ENCODE measurements at regions not wholly inside any gene's neighbourhood (a gene's known extent, or its start where the extent isn't known, plus 50 kb on each side); places are given as distances from the start of the nearest gene placed in this dataset.

DNA sequence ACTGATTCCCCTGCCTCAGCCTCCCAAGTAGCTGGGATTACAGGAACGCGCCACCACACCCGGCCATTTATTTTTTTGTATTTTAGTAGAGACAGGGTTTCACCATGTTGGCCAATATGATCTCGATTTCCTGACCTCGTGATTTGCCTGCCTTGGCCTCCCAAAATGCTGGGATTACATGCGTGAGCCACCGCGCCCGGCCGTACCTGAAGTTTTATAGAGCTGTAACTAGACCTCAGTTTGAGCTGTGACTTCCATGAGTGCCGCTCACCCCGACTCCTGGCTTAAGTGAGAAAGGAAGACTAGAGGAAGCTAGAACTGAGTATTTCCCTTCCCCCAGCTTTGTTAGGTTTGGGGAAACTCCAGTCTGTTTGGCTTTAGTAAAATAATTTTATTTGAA is 1283.1 kb downstream of the KCNT2 start:
- H3K4me1 Mint-ChIP-seq: peaks cover 9% of the 10 kb centered on the region
- TF ChIP-seq, protein P1, sequence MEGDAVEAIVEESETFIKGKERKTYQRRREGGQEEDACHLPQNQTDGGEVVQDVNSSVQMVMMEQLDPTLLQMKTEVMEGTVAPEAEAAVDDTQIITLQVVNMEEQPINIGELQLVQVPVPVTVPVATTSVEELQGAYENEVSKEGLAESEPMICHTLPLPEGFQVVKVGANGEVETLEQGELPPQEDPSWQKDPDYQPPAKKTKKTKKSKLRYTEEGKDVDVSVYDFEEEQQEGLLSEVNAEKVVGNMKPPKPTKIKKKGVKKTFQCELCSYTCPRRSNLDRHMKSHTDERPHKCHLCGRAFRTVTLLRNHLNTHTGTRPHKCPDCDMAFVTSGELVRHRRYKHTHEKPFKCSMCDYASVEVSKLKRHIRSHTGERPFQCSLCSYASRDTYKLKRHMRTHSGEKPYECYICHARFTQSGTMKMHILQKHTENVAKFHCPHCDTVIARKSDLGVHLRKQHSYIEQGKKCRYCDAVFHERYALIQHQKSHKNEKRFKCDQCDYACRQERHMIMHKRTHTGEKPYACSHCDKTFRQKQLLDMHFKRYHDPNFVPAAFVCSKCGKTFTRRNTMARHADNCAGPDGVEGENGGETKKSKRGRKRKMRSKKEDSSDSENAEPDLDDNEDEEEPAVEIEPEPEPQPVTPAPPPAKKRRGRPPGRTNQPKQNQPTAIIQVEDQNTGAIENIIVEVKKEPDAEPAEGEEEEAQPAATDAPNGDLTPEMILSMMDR (IDR thresholded peaks at IDR 0.05; ENCODE audit: unreplicated experiment in 3 of 3): no peak
- no peak overlapping the region for H3K4me3 Mint-ChIP-seq
- H3K27ac Mint-ChIP-seq: no peak overlapping the region
- H3K36me3 Mint-ChIP-seq (ENCODE audit: low read depth): no peaks in the 10 kb centered on the region
- no peaks in the 10 kb centered on the region for H3K27me3 Mint-ChIP-seq (ENCODE audit: low read depth)
- H3K9me3 Mint-ChIP-seq: no peaks in the 10 kb centered on the region

- H3K36me3 Mint-ChIP-seq (ENCODE audit: low read depth): no peaks in the 10 kb centered on the region
Observed at GRCh38 chr1:195306281-195306680, 1302.0 kb downstream of the KCNT2 start.

DNA sequence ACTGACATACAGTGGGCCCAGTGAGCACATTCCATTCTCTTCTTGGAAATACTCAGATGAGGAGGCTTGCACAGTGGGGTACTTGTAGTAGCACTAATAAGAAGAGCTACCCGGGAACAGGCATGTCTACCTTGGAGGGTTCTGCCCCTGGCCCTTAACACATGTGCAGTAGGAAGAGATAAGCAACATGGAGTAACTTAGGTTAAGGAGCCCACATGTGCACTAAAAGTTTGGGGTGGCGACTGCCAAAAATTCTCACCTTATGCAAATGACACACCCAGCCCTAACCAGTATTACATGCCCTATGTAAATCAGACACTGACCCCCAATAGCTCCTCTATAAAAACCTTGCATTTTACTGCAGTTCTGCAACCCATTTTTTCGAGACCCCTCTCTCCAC is 1313.3 kb downstream of the KCNT2 start:
- TF ChIP-seq, protein P1 (IDR thresholded peaks at IDR 0.05; ENCODE audit: unreplicated experiment in 3 of 3): no peak
- no peaks in the 10 kb centered on the region for H3K4me1 Mint-ChIP-seq
- H3K27ac Mint-ChIP-seq: no peak overlapping the region
- no peaks in the 10 kb centered on the region for H3K36me3 Mint-ChIP-seq (ENCODE audit: low read depth)
- H3K9me3 Mint-ChIP-seq: no peaks in the 10 kb centered on the region
- no peak overlapping the region for H3K4me3 Mint-ChIP-seq
- H3K27me3 Mint-ChIP-seq (ENCODE audit: low read depth): no peaks in the 10 kb centered on the region

More at GRCh38 chr1:195306281-195306680, 1302.0 kb downstream of the KCNT2 start:
- Mint-ChIP-seq H3K4me1 (no peaks in the 10 kb centered on the region), H3K27me3 (ENCODE audit: low read depth) (no peaks in the 10 kb centered on the region), H3K9me3 (no peaks in the 10 kb centered on the region), H3K4me3 (no peak overlapping the region), H3K27ac (no peak overlapping the region)
- TF ChIP-seq, protein P1 (IDR thresholded peaks at IDR 0.05; ENCODE audit: unreplicated experiment in 3 of 3): no peak

GRCh38 chr1:195278644-195279043 is 1329.6 kb downstream of the KCNT2 start:
- H3K9me3 Mint-ChIP-seq: no peaks in the 10 kb centered on the region
- H3K36me3 Mint-ChIP-seq (ENCODE audit: low read depth): no peaks in the 10 kb centered on the region
- no peak overlapping the region for H3K4me3 Mint-ChIP-seq
- H3K27ac Mint-ChIP-seq: no peak overlapping the region
- H3K27me3 Mint-ChIP-seq (ENCODE audit: low read depth): no peaks in the 10 kb centered on the region
- no peaks in the 10 kb centered on the region for H3K4me1 Mint-ChIP-seq
- TF ChIP-seq, protein P1 (IDR thresholded peaks at IDR 0.05; ENCODE audit: unreplicated experiment in 3 of 3): no peak

DNA sequence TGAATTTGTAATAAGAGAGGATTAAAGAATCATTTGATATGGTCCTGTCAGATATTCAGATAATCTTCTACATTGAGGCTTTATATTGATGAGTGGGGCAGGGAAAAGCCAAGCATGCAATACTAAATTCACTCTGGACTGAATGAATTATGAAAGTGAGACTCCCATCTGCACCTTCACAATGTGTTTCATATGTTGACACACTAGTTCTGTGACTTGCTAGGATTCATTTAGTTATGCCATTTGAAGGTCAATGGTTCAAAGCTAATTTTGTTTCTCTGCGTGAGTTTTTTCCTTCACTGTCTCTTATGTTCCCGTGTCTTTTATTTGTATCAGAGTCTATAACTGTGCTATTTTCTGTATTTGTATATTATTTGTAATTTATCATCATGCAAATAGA is 1332.5 kb downstream of the KCNT2 start:
- H3K27me3 Mint-ChIP-seq (ENCODE audit: low read depth): no peaks in the 10 kb centered on the region
- no peaks in the 10 kb centered on the region for H3K4me1 Mint-ChIP-seq
- H3K4me3 Mint-ChIP-seq: no peak overlapping the region
- no peaks in the 10 kb centered on the region for H3K9me3 Mint-ChIP-seq
- no peaks in the 10 kb centered on the region for H3K36me3 Mint-ChIP-seq (ENCODE audit: low read depth)
- TF ChIP-seq, protein P1 (IDR thresholded peaks at IDR 0.05; ENCODE audit: unreplicated experiment in 3 of 3): no peak
- H3K27ac Mint-ChIP-seq: no peak overlapping the region

DNA sequence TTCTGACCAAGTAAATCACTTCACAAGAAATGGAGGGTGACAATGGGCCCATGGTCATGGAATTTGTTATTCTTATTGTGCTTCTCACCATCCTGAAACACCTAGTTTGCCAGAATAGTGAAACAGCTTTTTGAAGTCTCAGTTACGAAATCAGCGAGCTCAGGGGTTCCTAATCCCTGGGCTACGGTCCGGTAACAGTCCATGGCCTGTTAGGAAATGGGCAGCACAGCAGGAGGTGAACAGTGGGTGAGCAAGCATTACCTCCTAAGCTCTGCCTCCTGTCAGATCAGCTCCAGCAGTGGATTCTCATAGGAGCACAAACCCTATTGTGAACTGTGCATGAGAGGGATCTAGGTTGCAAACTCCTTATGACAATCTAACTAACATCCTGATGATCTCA is 1356.3 kb downstream of the KCNT2 start:
- Mint-ChIP-seq H3K4me3 (no peak overlapping the region), H3K36me3 (ENCODE audit: low read depth) (no peaks in the 10 kb centered on the region), H3K27ac (no peak overlapping the region), H3K9me3 (no peaks in the 10 kb centered on the region), H3K4me1 (no peaks in the 10 kb centered on the region), H3K27me3 (ENCODE audit: low read depth) (no peaks in the 10 kb centered on the region)
- TF ChIP-seq, protein P1 (IDR thresholded peaks at IDR 0.05; ENCODE audit: unreplicated experiment in 3 of 3): no peak
